Stimulated activated CD4-positive, alpha-beta T cell treated with anti-CD3 and anti-CD28 coated beads, Interleukin-4, amount 100 ng/mL, for 1 hour (primary cell): ENCODE measurements at regions not wholly inside any gene's neighbourhood (a gene's known extent, or its start where the extent isn't known, plus 50 kb on each side); places are given as distances from the start of the nearest gene placed in this dataset.

Source experiments
- DNase-seq: peaks from one replicate; pipeline ENCODE4 v3.0.0-alpha.2; 2020

GRCh38 chr21:24856326-24856725, 751.0 kb downstream of the MRPL39 start:
- DNase-seq: no peak

DNA sequence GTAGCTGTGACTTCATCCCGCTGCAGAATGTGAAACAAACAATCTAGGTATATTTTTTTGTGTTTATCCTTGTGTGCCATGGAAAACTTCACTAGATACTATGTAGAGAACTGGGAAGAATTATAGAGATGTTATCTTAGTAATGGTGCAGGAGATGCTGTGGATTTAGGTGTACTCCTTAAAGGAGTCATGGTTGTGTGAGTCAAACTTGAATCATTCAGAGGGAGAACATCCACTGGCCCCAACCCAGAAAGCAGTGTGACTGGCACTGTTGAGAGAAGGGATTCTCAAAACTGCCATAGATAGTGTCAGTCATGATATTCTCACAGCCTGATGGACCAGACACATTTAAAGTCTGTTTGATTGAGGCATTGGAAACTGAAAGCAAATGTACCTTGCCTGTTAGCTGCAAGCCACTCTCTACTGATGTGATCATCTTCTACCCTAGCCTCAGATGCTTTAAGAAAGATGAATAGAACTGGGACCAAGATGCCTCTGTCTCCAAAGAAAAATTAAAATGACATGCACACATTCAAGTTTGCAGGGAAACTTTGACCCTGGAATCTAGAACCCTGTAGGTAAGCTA, 754.6 kb downstream of the MRPL39 start:
- no peak for DNase-seq

- DNase-seq: no peak
Observed at GRCh38 chr21:24850121-24850520, 757.2 kb downstream of the MRPL39 start.

DNA sequence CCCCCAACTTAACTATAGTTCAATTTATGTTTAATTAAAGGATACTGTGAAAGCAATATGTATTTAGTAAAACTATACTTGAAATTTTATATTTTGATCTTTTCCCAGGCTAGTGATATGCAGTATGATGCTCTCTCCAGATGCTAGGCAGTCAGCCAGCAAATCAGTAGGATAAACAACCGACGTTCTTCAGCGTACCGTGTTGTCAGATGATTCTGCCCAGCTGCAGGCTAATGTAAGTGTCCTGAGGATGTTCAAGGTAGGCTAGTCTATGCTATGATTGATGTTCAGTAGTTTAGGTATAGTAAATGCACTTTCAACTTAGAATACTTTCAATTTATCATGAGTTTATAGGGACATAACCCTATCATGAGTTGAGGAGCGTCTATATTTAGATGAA, 762.6 kb downstream of the MRPL39 start:
- DNase-seq: no peak

DNA sequence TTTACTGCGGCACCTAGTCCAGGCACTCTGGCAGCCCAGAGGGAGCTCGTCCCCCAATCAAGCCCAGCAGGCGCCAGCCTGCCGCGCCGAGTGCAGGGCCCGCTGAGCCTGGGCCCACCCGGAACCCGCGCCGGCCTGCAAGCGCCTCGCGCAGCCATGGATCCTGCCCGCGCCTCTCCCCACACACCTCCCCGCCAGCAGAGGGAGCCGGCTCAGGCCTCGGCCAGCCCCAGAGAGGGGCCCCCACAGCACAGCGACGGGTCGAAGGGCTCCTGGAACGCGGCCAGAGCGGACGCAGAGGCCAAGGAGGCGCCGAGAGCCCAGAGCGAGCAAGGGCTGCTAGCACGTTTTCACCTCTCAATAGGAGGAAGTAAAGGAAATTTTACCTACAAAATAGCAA, 767.0 kb downstream of the MRPL39 start:
- DNase-seq: no peak

GRCh38 chr21:24832961-24833360, 774.3 kb downstream of the MRPL39 start:
- DNase-seq: no peak

GRCh38 chr21:24829397-24829796, 777.9 kb downstream of the MRPL39 start:
- DNase-seq: no peak

DNA sequence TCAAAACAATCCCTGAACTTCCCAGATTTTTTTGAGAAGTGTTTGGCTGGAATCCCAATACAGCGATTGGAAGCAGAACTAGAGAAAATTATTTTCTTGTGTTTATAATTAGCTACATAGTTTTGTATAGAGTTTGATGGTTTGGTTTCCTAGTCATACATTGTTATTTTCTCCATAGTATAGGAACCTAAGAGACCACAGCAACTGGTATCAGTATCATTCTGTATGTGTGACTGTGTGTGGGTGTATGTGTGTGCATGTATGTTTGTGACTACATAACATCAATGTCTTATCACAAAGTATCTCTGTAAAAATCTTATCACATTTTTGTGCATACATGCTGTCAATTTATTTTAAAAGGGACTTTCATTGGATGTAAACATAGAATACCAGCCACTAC, 780.5 kb downstream of the MRPL39 start:
- no peak for DNase-seq

DNA sequence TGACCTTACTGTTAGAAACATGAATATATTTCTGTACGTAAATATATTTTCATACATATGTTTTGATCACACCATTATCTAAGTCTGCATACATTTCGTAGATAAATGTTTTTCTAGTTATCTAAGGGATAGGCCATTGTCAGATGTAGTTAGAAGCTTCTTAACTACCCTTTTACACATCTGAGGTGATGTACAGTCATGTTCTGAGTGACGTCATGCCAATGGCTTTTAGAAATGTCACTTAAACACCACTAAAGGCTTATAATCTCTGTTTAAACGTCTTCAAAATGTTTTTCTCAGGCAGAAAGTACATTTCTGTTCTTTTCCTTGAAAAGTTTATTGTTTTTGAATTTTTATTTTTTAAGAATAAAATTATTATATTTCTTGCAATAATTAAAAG, 781.9 kb downstream of the MRPL39 start:
- no peak for DNase-seq

DNA sequence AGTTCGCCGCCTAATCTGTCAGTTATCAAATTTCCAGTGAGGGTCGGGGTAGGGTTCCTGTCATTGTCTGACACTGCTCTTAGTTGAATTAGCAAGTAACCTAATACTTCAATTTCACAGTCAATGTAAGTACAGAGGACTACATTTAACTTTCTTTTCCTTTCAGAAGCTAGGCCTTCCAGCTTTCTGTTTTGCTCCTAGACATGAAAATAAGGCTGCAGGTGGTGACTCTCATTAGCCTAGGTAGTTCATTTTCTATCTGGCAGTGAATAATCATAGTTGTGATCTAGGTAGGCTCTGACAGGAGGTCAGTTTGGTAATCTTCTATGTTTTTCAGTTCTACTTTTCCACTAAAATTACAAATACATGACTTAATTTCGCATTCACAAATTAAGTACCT, 783.1 kb downstream of the MRPL39 start:
- DNase-seq: no peak

DNA sequence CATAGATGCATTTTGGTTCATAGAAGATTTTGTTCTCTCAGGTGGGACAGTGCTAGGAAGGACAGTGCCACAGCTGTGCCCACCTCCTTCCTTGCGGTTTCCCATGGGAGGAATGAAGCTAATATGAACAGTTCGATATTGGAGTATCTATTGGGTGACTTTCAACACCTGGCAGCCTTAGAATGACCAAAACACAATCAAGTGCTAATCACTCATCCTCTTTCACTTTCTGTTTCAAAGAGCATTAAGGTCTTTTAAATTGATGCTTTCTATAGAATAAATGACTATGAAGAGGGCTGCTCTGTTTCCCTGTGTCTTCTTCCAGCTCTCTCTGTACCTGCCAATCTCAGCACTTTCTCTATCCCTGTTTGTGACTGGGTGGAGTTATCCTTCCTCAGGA, 784.0 kb downstream of the MRPL39 start:
- no peak for DNase-seq

DNA sequence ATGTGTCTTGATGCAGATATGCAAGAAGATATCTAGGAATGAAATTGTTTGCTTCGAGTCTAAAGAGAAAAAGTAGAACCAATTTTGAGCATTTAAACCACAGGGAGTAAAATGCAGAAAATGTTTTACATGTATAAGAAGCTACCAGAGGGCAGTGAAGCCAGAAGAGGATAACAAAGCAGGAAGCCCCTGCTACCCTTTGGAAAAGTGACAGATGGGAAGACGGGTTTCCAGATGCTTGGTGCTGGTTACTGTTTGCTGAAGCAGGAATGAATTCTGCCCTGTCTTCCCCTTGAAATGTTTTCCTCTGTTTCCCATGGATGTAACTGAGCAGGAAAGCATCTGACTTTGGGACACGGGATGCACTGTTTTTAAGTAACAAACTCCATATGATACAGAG, 822.2 kb downstream of the MRPL39 start:
- DNase-seq: no peak

GRCh38 chr21:24781146-24781545, 826.1 kb downstream of the MRPL39 start:
- no peak for DNase-seq

DNA sequence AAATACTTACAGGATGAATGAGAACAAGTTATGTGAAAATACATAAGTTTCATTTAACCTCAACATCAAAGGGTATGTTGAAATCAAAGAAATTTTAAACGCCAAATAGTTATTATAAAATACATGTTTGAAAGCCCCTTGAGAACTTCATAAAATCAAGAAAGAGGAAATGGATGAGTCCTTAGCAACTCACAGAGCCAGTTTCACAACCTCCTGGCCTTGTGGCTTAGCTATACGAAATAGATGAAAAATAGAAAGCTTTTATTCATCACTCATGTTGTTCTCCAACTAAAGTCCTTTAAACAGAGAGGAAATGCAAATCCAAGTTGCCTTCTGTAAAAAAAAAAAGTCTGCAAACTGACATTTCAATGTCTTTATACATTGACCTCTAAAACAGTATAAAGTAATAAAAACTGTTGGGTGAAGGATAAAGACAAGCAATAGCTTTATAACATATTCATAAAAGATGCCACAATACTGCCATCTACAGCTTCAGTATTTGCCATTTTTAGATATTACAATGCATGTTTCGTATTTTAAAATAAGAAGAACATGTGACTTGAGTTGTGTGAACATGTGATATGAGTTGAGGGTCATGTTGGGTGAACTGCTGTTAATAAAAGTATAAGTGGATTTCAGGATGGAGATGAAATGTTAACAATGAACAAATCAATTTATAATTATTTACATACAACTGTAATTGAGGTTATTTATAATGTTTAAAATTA, 847.8 kb downstream of the MRPL39 start:
- no peak for DNase-seq

- DNase-seq: no peak
Observed at GRCh38 chr21:24738063-24738462, 869.2 kb downstream of the MRPL39 start.

GRCh38 chr21:24737296-24737850, 869.9 kb downstream of the MRPL39 start:
- no peak for DNase-seq

- no peak for DNase-seq
Observed at GRCh38 chr21:24730661-24731060, 876.6 kb downstream of the MRPL39 start.

- no peak for DNase-seq
Observed at GRCh38 chr21:24729568-24729967, 877.7 kb downstream of the MRPL39 start.

DNA sequence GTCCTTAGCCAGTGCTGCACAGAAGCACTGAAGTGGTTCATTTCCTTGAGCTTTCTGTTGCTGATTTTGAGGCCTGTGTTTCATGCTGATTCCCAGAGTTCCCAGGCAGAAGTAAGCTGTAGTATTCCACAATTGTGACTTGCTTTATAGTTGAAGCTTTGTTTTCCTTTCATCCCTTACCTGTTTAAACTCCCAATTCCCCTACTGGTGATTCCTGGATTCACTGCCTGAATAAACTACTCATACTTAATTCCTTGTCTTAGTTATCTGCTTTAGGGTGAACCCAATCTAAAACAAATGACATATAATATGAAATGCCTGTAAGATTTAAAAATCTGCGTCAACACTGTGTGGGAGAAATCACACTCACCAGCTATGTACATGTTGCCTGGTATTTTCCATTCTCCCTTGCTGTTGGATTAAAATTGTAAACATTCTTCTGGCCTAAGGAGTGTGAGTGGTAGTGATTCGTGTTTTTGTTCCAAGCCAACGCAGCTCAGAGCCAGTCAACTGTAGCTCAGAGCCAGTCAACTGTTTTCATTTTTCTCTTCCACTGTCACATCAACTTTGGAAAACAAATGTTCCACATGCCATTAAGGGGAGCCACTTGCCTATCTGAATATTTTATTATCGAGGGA, 879.4 kb downstream of the MRPL39 start:
- DNase-seq: no peak

DNA sequence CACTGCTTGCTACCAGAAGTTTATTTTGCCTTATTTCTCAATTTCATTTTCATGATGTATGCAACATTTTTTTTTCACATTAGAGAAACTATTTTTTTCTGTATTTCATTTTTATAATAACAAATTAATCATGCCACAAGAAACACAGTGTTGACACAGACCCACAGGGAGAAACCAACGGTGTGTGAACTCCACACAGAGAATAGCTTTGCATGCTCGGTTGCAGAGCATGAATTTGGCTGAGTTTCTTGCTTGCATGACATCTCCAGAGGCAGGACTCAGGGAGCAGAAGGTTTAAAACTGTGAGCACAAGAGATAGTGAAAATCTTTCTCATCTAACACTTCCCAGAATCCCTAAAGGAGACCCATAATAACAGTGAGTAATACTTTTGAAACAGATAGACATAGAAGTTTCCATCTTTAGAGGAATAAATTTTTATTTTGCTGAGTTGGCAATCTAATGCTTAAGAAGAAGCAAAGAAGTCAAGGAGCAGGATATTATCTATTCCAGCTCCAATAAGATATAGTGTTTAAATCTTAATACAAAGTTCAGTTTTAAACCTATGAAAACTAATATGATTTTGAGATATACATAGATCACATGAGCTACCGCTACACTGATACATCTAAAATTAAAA, 890.9 kb downstream of the MRPL39 start:
- DNase-seq: no peak

- DNase-seq: no peak
Observed at GRCh38 chr21:24714646-24715200, 892.6 kb downstream of the MRPL39 start.

DNA sequence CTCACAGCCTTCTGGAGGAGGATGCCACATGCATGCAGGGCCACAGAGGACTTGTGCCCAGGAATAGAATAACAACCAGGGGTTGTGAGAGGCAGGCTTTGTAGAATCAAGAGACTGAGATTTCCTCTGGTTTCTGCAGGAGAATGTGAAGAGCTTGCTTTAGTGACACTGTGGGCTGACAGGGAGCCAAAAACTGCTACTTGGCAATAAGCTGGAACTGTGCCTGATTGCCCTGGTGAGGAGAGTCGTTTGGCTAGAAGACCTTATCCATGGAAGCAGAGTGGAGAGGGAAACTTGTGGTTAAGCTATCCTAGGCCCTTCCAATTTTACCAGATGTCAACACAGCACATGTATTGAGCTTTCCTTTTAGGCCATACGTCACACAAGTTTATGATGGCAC, 902.1 kb downstream of the MRPL39 start:
- no peak for DNase-seq

- DNase-seq: no peak
Observed at GRCh38 chr21:24693779-24694178, 913.5 kb downstream of the MRPL39 start.
